PC-9 (cell line): ENCODE measurements at regions not wholly inside any gene's neighbourhood (a gene's known extent, or its start where the extent isn't known, plus 50 kb on each side); places are given as distances from the start of the nearest gene placed in this dataset.

Source experiments
- CTCF ChIP-seq: fragments of 200-600 bp; sonication (generic); conservative IDR thresholded peaks from 2 replicates; pipeline ENCODE4 v1.6.1; 2017; ENCODE audit warnings: mixed run types, antibody characterized with exemption, mild to moderate bottlenecking, moderate library complexity
- EZH2 ChIP-seq: fragments of 200-600 bp; sonication (generic); IDR thresholded peaks from 2 replicates; pipeline ENCODE4 v1.8.0; 2017; ENCODE audit warnings: antibody characterized with exemption, low read depth

GRCh38 chr6:159443417-159443920, 249.6 kb downstream of the SOD2 start:
- TF ChIP-seq CTCF (no peak), EZH2 (no peak)
